ENCODE measurements at regions not wholly inside any gene's neighbourhood (a gene's known extent, or its start where the extent isn't known, plus 50 kb on each side); places are given as distances from the start of the nearest gene placed in this dataset.
"Not testable (repeated sequence)": the region's sequence is repeated elsewhere in the genome, so short reads cannot be mapped to it uniquely, and the experiment has no call there.

GRCh38 chr3:177889161-177889560 is 647.1 kb upstream of the KCNMB2 start:
- no peak for DNase-seq (ENCODE audit: low read depth)
- TF ChIP-seq CTCF (conservative IDR thresholded peaks at IDR 0.05; ENCODE audit: low read length) = no peak
- no peak overlapping the region for H3K4me3 ChIP-seq (ENCODE audit: low read length)

- no peak overlapping the region for H3K4me3 ChIP-seq (ENCODE audit: low read length)
- no peak for TF ChIP-seq CTCF (conservative IDR thresholded peaks at IDR 0.05; ENCODE audit: low read length)
- DNase-seq (ENCODE audit: low read depth) = no peak
Measured at GRCh38 chr3:177889652-177890358, 646.4 kb upstream of the KCNMB2 start.

- no peak for TF ChIP-seq CTCF (conservative IDR thresholded peaks at IDR 0.05; ENCODE audit: low read length)
- no peak overlapping the region for H3K4me3 ChIP-seq (ENCODE audit: low read length)
- DNase-seq (ENCODE audit: low read depth) = no peak
Measured at GRCh38 chr3:177890359-177890683, 645.9 kb upstream of the KCNMB2 start.

- DNase-seq (ENCODE audit: low read depth) = not testable (repeated sequence)
Measured at GRCh38 chr3:177891569-177891968, 644.7 kb upstream of the KCNMB2 start.

GRCh38 chr3:177893331-177893730 is 642.9 kb upstream of the KCNMB2 start:
- no peak overlapping the region for H3K4me3 ChIP-seq (ENCODE audit: low read length)
- DNase-seq (ENCODE audit: low read depth) = peak; percentile 27
- TF ChIP-seq CTCF (conservative IDR thresholded peaks at IDR 0.05; ENCODE audit: low read length) = peak; percentile 48

More at GRCh38 chr3:177891569-177891968, 644.7 kb upstream of the KCNMB2 start:
- not testable (repeated sequence) for H3K4me3 ChIP-seq (ENCODE audit: low read length)

- no peak for DNase-seq (ENCODE audit: low read depth)
- H3K4me3 ChIP-seq (ENCODE audit: low read length) = no peak overlapping the region
- no peak for TF ChIP-seq CTCF (conservative IDR thresholded peaks at IDR 0.05; ENCODE audit: low read length)
Measured at GRCh38 chr3:177894081-177894728, 642.0 kb upstream of the KCNMB2 start.

- DNase-seq (ENCODE audit: low read depth) = no peak
- H3K4me3 ChIP-seq (ENCODE audit: low read length) = no peak overlapping the region
- TF ChIP-seq CTCF (conservative IDR thresholded peaks at IDR 0.05; ENCODE audit: low read length) = no peak
Measured at GRCh38 chr3:177898185-177898584, 638.1 kb upstream of the KCNMB2 start.

Data from AG10803 (cell line).